C4-2B (cell line): ENCODE measurements at regions not wholly inside any gene's neighbourhood (a gene's known extent, or its start where the extent isn't known, plus 50 kb on each side); places are given as distances from the start of the nearest gene placed in this dataset.

ENCODE experiments used
- H3K27ac ChIP-seq: fragments of 450-650 bp; 2 replicates; pipeline ENCODE4 v1.5.1; 2017
- CTCF ChIP-seq: fragments of 450-650 bp; conservative IDR thresholded peaks from 2 replicates; pipeline ENCODE4 v1.5.1; 2017; ENCODE audit warnings: mild to moderate bottlenecking
- ZFX ChIP-seq: fragments of 450-650 bp; IDR thresholded peaks from 2 replicates; pipeline ENCODE4 v1.6.1; 2017

GRCh38 chr2:71891719-71892422, 255.8 kb downstream of the CYP26B1 start:
- H3K27ac ChIP-seq, result no peak overlapping the region
- TF ChIP-seq CTCF (no peak), ZFX (no peak)

GRCh38 chr2:71891155-71891554, 256.5 kb downstream of the CYP26B1 start:
- TF ChIP-seq ZFX, result no peak
- no peak for TF ChIP-seq CTCF

GRCh38 chr2:71889759-71890684, 257.6 kb downstream of the CYP26B1 start:
- H3K27ac ChIP-seq, result no peak overlapping the region
- TF ChIP-seq ZFX, result no peak
- TF ChIP-seq CTCF, result no peak

More at GRCh38 chr2:71891155-71891554, 256.5 kb downstream of the CYP26B1 start:
- no peak overlapping the region for H3K27ac ChIP-seq

GRCh38 chr2:71888751-71889445, 258.8 kb downstream of the CYP26B1 start:
- no peak for TF ChIP-seq ZFX
- no peak for TF ChIP-seq CTCF
- H3K27ac ChIP-seq, result no peak overlapping the region

- H3K27ac ChIP-seq, result no peak overlapping the region
- TF ChIP-seq ZFX (no peak), CTCF (no peak)
Observed at GRCh38 chr2:71887196-71887595, 260.5 kb downstream of the CYP26B1 start.

GRCh38 chr2:71886241-71886640, 261.4 kb downstream of the CYP26B1 start:
- TF ChIP-seq CTCF (no peak), ZFX (no peak)
- H3K27ac ChIP-seq, result no peak overlapping the region
